GM19238 (cell line): ENCODE measurements at regions not wholly inside any gene's neighbourhood (a gene's known extent, or its start where the extent isn't known, plus 50 kb on each side); places are given as distances from the start of the nearest gene placed in this dataset.
"Not testable (repeated sequence)": the region's sequence is repeated elsewhere in the genome, so short reads cannot be mapped to it uniquely, and the experiment has no call there.

Experiments used
- DNase-seq: peaks from one replicate; pipeline ENCODE4 v3.0.0; 2011; ENCODE audit warnings: low spot score; ENCODE audit not compliant: insufficient read length

DNA sequence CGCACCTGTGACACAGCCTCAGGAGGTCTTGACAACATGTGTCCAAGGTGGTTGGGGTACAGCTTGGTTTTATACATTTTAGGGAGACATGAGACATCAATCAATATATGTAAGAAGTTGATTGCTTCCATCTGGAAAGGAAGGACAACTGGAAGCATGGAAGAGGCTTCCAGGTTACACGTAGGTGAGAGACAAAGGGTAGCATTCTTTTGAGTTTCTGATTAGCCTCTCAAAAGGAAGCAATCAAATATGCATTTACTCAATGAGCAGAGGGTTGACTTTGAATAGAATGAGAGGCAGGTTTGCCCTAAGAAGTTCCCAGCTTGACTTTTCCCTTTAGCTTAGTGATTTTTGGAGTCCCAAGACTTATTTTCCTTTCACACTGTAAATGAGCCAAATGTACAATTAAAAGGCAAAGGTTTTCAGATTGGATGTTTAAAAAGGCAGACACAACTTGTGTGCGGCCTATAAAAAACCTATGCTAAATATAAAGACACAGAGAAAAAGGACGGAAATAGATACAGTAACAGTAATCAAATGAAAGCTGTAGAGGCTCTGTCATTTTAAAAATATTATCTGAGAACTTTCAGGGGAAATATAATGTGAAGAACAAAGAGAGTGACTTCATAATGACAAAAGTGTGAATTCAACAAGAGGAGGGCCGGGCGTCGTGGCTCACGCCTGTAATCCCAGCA is 65.7 kb upstream of the LANCL2 start:
- DNase-seq = no peak

- no peak for DNase-seq
Measured at GRCh38 chr7:55303220-55303619, 61.9 kb upstream of the LANCL2 start.

DNA sequence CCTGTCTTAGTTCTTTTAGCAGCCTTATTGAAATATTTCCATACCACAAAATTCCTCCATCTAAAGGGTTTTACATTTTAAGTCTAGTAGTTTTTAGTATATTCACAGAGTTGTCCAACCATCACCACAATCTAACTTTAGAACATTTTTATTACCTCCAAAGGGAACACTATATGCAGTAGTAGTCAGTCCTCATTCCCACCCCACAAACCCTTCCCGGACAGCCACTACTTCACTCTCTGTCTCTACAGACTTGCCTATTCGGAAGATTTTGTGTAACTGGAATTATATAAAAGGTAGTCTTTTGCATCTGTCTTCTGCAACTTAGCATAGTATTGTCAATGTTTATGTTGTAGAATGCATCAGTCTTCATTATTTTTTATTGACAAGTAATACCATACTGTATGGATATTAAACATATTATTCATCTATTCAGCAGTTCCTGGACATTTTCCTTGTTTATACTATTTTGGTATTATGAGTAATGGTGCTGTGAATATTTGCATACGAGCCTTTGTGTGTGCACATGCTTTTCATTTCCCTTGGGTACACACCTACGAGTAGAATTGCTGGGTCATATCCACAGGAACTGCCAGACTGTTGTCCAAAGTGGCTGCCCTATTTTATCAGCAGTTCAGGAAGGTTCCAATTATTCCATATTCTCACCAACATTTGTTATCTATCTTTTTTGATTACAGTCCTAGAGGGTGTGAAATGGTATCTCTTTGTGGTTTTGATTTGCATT is 60.9 kb upstream of the LANCL2 start:
- DNase-seq = no peak

DNA sequence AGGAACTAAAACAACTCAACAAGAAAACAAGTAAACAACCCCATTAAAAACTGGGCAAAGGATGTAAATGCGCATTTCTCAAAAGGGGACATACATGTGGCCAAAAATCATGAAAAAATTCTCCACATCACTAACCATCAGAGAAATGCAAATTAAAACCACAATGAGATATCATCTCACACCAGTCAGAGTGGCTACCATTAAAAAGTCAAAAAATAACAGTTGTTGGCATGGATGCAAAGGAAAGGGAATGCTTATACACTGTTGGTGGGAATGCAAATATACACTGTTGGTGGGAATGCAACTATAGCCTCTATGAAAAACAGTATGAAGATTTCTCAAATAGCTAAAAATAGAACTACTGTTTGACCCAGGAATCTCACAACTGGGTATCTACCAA is 60.0 kb upstream of the LANCL2 start:
- DNase-seq = no peak

GRCh38 chr7:55306331-55306730 is 58.8 kb upstream of the LANCL2 start:
- DNase-seq = no peak

DNA sequence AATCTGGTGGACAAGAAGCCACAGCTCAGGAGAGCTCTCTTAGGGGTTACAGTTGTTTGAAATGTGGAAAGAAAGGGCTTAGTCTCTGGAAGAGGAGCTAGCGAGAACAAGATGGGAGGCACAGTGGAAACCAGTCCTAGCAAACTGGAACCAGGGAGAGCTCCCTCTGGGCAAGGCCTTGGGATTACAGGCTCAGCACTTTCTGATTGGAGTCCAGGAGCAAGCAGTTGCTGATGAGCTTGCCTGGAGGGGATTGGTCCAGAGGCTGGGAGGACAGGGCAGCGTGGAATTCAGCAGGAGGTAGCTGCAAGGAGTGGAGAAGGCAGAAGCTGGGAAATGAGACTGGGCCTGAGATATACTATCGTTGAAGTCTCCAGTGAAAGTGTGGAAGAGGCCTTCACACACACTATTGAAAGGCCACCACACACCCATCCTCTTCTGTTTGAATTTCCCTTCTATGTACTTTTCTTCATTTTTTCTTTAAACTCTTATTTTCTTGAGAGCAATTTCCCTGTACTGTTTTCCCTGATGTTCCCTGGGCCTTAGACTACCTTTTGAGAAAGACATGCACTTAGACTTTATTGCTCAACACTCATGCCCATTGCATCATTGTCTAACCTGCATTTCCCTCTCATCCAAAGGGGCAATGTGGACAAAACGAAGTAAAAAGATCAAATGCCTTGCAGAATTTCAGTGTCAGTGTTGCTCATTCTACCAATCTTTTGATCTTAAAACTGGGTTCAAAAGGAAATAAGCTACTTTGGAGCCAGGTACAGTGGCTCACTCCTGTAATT is 57.8 kb upstream of the LANCL2 start:
- DNase-seq = no peak

GRCh38 chr7:55308186-55308929 is 56.8 kb upstream of the LANCL2 start:
- DNase-seq = no peak

GRCh38 chr7:55309040-55309991 is 55.8 kb upstream of the LANCL2 start:
- DNase-seq = peak; percentile 42

GRCh38 chr7:55310287-55311025 is 54.7 kb upstream of the LANCL2 start:
- DNase-seq = no peak

- DNase-seq = not testable (repeated sequence)
Measured at GRCh38 chr7:55311892-55312291, 53.2 kb upstream of the LANCL2 start.

GRCh38 chr7:55313671-55314070 is 51.5 kb upstream of the LANCL2 start:
- not testable (repeated sequence) for DNase-seq

- DNase-seq = no peak
Measured at GRCh38 chr7:55314967-55315366, 50.2 kb upstream of the LANCL2 start.
